ENCODE measurements at regions not wholly inside any gene's neighbourhood (a gene's known extent, or its start where the extent isn't known, plus 50 kb on each side); places are given as distances from the start of the nearest gene placed in this dataset.
"Not testable (repeated sequence)": the region's sequence is repeated elsewhere in the genome, so short reads cannot be mapped to it uniquely, and the experiment has no call there.

DNA sequence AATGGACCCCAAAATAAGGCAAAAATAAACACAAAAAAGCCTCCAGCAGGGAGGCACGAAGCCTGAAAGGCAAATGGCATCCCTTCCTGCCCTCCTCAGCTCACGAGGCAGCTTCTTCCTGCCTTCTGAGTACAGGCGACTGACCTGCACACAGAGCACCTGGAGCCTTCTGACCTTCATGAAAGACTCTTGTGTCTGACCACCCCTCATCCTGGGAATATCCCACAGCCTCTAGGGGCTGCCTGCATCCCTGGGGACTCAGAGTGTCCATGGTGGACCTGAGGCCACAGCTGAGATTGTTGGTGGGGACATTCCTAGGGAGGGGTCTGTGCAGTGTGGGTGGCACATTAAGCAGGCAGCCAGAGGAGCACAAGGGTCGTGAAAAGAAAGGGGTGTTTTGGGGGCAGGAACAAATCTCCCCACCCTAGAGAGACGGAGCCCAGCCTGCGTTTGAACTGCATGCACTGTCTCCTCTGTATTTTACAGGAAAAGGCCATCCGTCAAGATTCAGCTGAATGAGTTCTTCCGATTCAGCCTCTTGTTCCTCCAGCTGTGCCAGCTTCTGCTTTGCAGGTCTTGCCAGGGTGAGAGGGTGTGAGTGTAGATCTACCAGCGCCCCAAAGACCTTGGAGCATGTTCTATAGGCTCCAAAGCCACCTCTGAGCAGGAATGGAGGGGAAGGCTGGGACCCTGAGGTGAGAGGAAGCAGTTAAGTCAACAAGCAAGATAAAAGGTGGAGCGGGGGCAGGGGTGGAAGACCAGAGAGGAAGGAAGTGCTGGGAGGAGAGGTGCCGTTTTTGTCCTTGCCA, 80.4 kb upstream of the MEF2A start:
- no peak overlapping the region for H3K4me3 ChIP-seq (ENCODE audit: low read length)
- H3K27me3 ChIP-seq (ENCODE audit: insufficient read depth, low read length) = no peaks in the 10 kb centered on the region
- H3K36me3 ChIP-seq (ENCODE audit: insufficient read depth, low read length) = no peaks in the 10 kb centered on the region
- no peak overlapping the region for H2AFZ ChIP-seq (ENCODE audit: low read depth, low read length)
- H3K9me3 ChIP-seq (ENCODE audit: low read length) = peaks cover 2% of the 10 kb centered on the region
- peaks cover 3% of the 10 kb centered on the region for H3K4me1 ChIP-seq (ENCODE audit: insufficient read depth, low read length)

- no peak overlapping the region for H3K4me3 ChIP-seq (ENCODE audit: low read length)
- no peaks in the 10 kb centered on the region for H3K27me3 ChIP-seq (ENCODE audit: insufficient read depth, low read length)
- peaks cover 3% of the 10 kb centered on the region for H3K4me1 ChIP-seq (ENCODE audit: insufficient read depth, low read length)
- H2AFZ ChIP-seq (ENCODE audit: low read depth, low read length) = no peak overlapping the region
- peaks cover 2% of the 10 kb centered on the region for H3K9me3 ChIP-seq (ENCODE audit: low read length)
- no peaks in the 10 kb centered on the region for H3K36me3 ChIP-seq (ENCODE audit: insufficient read depth, low read length)
Measured at GRCh38 chr15:99485992-99486370, 79.8 kb upstream of the MEF2A start.

- H3K4me3 ChIP-seq (ENCODE audit: low read length) = no peak overlapping the region
- no peaks in the 10 kb centered on the region for H3K36me3 ChIP-seq (ENCODE audit: insufficient read depth, low read length)
- H3K27me3 ChIP-seq (ENCODE audit: insufficient read depth, low read length) = no peaks in the 10 kb centered on the region
- H3K4me1 ChIP-seq (ENCODE audit: insufficient read depth, low read length) = peaks cover 3% of the 10 kb centered on the region
- H3K9me3 ChIP-seq (ENCODE audit: low read length) = peaks cover 2% of the 10 kb centered on the region
- H2AFZ ChIP-seq (ENCODE audit: low read depth, low read length) = no peak overlapping the region
Measured at GRCh38 chr15:99486371-99487336, 79.1 kb upstream of the MEF2A start.

DNA sequence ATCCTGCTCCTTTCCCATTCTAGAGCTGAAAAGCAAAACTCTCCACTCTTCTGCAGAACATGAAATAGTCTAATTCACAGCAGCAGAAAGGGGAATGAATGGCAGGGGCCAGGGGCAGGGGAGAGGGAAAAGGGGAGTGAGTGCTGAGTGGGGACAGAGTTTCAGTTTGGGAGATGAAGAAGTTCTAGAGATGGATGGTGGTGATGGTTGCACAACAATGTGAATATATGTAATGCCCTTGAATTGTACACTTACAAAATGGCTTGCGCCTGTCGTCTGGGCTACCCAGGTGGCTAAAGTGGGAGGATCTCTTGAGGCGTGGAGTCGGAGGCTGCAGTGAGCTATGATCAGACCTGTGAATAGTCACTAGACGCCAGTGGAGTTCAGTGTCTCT, 78.5 kb upstream of the MEF2A start:
- no peak overlapping the region for H2AFZ ChIP-seq (ENCODE audit: low read depth, low read length)
- no peaks in the 10 kb centered on the region for H3K36me3 ChIP-seq (ENCODE audit: insufficient read depth, low read length)
- peaks cover 3% of the 10 kb centered on the region for H3K4me1 ChIP-seq (ENCODE audit: insufficient read depth, low read length)
- no peaks in the 10 kb centered on the region for H3K27me3 ChIP-seq (ENCODE audit: insufficient read depth, low read length)
- peaks cover 2% of the 10 kb centered on the region for H3K9me3 ChIP-seq (ENCODE audit: low read length)
- H3K4me3 ChIP-seq (ENCODE audit: low read length) = no peak overlapping the region

DNA sequence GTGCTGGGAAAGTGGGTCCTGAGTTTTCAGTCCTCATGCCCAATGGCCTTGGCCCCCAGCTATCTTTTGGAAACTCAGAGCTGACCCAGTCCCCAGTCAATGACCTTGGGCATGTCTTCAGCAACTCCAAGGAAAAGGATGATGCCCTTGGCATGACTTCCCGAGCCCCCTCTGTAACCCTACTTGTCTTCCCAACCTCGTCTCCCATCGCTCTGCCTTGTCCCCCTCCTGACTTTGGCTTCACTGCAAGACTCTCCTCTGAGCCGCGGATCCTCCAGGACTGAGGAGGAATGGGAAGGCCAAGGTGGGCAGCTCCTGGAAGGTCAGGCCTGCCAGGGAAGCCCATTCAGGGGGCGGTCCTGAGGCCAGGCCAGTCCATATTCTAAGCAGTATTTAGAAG, 73.5 kb upstream of the MEF2A start:
- Histone ChIP-seq H2AFZ (ENCODE audit: low read depth, low read length) (no peak overlapping the region), H3K4me1 (ENCODE audit: insufficient read depth, low read length) (peaks cover 7% of the 10 kb centered on the region), H3K36me3 (ENCODE audit: insufficient read depth, low read length) (no peaks in the 10 kb centered on the region), H3K27me3 (ENCODE audit: insufficient read depth, low read length) (no peaks in the 10 kb centered on the region), H3K4me3 (ENCODE audit: low read length) (no peak overlapping the region), H3K9me3 (ENCODE audit: low read length) (no peaks in the 10 kb centered on the region)

- H3K4me1 ChIP-seq (ENCODE audit: insufficient read depth, low read length) = peaks cover 7% of the 10 kb centered on the region
- no peak overlapping the region for H2AFZ ChIP-seq (ENCODE audit: low read depth, low read length)
- H3K4me3 ChIP-seq (ENCODE audit: low read length) = no peak overlapping the region
- H3K27me3 ChIP-seq (ENCODE audit: insufficient read depth, low read length) = no peaks in the 10 kb centered on the region
- no peaks in the 10 kb centered on the region for H3K9me3 ChIP-seq (ENCODE audit: low read length)
- no peaks in the 10 kb centered on the region for H3K36me3 ChIP-seq (ENCODE audit: insufficient read depth, low read length)
Measured at GRCh38 chr15:99492716-99493115, 73.1 kb upstream of the MEF2A start.

DNA sequence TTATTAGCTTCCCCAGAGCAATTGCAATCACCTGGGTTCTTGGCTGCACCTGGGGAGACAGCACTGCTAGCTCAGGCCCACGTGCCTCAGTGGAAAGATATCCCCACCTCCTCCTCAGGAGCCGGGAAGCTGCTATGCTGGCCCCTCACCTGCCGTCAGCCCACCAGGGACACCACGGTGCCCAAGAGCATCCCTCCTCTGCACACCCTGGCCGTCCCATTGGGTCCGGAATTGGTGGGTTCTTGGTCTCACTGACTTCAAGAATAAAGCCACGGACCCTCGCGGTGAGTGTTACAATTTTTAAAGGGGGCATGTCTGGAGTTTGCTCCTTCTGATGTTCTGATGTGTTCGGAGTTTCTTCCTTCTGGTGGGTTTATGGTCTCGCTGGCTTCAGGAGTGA, 72.3 kb upstream of the MEF2A start:
- Histone ChIP-seq H3K4me3 (ENCODE audit: low read length) (no peak overlapping the region), H3K4me1 (ENCODE audit: insufficient read depth, low read length) (peaks cover 7% of the 10 kb centered on the region), H3K27me3 (ENCODE audit: insufficient read depth, low read length) (no peaks in the 10 kb centered on the region), H3K9me3 (ENCODE audit: low read length) (no peaks in the 10 kb centered on the region), H3K36me3 (ENCODE audit: insufficient read depth, low read length) (no peaks in the 10 kb centered on the region), H2AFZ (ENCODE audit: low read depth, low read length) (no peak overlapping the region)

DNA sequence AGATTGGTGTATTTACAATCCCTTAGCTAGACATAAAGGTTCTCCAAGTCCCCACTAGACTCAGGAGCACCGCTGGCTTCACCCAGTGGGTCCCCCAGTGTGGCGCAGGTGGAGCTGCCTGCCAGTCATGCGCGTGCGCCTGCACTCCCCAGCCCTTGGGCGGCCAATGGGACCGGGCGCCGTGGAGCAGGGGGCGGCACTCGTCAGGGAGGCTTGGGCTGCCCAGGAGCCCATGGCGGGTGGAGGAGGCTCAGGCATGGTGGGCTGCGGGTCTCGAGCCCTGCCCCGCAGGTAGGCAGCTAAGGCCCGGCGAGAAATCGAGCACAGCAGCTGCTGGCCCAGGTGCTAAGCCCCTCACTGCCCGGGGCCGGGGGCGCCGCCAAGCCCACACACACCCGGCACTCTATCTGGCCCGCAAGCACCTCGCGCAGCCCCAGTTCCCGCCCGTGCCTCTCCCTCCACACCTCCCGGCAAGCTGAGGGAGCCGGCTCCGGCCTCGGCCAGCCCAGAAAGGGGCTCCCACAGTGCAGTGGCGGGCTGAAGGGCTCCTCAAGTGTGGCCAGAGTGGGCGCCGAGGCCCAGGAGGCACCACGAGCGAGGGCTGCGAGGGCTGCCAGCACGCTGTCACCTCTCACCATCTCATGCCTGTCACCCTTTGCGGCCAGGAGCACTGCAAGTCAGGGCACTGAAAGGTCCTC, 71.1 kb upstream of the MEF2A start:
- H3K36me3 ChIP-seq (ENCODE audit: insufficient read depth, low read length); H3K4me3 ChIP-seq (ENCODE audit: low read length); H3K4me1 ChIP-seq (ENCODE audit: insufficient read depth, low read length); H3K9me3 ChIP-seq (ENCODE audit: low read length); H2AFZ ChIP-seq (ENCODE audit: low read depth, low read length); H3K27me3 ChIP-seq (ENCODE audit: insufficient read depth, low read length): not testable (repeated sequence)

DNA sequence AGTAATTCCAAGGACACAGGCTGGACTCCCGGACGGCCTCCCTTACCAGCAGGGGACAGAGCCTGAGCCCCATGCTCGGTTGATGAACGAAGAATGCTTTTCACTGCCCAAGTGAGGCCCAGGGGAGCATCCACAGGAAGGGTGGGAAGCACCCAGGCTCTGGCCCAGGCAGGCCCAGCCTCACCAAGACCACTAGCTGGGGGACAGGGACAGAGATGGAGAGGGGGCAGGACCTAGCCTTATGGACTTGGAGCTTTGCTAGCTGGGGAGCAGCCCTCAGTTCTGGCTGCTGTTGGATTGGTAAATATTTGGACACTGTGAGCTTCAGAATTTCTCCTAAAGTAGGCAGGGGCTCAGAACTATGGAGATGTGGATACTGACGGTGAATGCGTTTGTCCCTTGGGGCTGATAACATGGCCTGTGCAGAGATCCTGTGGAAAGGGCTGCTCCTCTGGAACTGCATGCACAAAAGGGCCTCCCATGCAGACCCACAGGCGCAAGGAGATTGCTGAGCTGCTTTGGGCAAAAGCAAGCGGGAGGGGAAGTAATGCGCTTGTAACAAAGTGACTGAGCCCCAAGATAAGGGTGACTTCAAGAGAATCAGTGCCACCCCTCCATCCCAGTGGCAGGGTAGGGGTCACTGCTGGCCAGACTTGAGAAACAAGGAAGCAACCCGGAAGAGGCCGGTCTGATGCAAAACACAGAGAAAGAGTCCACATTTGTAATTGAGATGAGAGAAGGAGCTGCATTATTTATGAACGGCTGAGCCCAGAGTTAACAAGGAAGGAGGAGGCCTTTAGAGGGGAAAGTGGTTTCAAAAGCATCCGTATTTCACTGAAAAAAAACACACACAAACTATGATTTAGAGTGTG, 70.1 kb upstream of the MEF2A start:
- peaks cover 4% of the 10 kb centered on the region for H3K9me3 ChIP-seq (ENCODE audit: low read length)
- H3K4me1 ChIP-seq (ENCODE audit: insufficient read depth, low read length) = peaks cover 7% of the 10 kb centered on the region
- no peaks in the 10 kb centered on the region for H3K27me3 ChIP-seq (ENCODE audit: insufficient read depth, low read length)
- peak overlapping the region; percentile 7 for H2AFZ ChIP-seq (ENCODE audit: low read depth, low read length)
- no peaks in the 10 kb centered on the region for H3K36me3 ChIP-seq (ENCODE audit: insufficient read depth, low read length)
- no peak overlapping the region for H3K4me3 ChIP-seq (ENCODE audit: low read length)

GRCh38 chr15:99496302-99496629, 69.5 kb upstream of the MEF2A start:
- H3K4me3 ChIP-seq (ENCODE audit: low read length) = no peak overlapping the region
- no peaks in the 10 kb centered on the region for H3K36me3 ChIP-seq (ENCODE audit: insufficient read depth, low read length)
- peaks cover 4% of the 10 kb centered on the region for H3K9me3 ChIP-seq (ENCODE audit: low read length)
- no peaks in the 10 kb centered on the region for H3K27me3 ChIP-seq (ENCODE audit: insufficient read depth, low read length)
- peak overlapping the region; percentile 7 for H2AFZ ChIP-seq (ENCODE audit: low read depth, low read length)
- peaks cover 7% of the 10 kb centered on the region for H3K4me1 ChIP-seq (ENCODE audit: insufficient read depth, low read length)

DNA sequence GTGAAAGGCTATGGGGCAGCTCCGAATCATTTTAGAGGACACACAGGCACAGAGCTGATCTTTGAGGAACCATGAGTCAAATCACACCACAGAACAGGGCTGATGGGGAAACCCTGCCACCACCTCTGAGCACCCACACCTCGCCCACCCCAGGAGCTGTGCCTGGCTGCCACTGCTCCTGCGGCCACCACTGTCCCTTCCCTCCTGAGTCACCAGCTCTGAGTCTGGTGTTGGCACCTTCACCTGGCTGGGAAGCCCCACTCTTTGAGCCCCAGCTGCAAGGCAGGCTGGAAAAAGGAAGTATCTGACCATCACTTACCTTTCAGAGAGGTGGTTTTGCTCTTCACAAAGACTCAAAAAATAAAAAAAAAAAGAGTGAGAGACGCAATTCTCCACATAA, 63.6 kb upstream of the MEF2A start:
- H3K36me3 ChIP-seq (ENCODE audit: insufficient read depth, low read length) = no peaks in the 10 kb centered on the region
- H3K27me3 ChIP-seq (ENCODE audit: insufficient read depth, low read length) = no peaks in the 10 kb centered on the region
- H2AFZ ChIP-seq (ENCODE audit: low read depth, low read length) = no peak overlapping the region
- H3K4me1 ChIP-seq (ENCODE audit: insufficient read depth, low read length) = no peaks in the 10 kb centered on the region
- H3K4me3 ChIP-seq (ENCODE audit: low read length) = no peak overlapping the region
- peaks cover 4% of the 10 kb centered on the region for H3K9me3 ChIP-seq (ENCODE audit: low read length)

- peaks cover 4% of the 10 kb centered on the region for H3K9me3 ChIP-seq (ENCODE audit: low read length)
- no peaks in the 10 kb centered on the region for H3K27me3 ChIP-seq (ENCODE audit: insufficient read depth, low read length)
- H3K4me3 ChIP-seq (ENCODE audit: low read length) = no peak overlapping the region
- H3K4me1 ChIP-seq (ENCODE audit: insufficient read depth, low read length) = no peaks in the 10 kb centered on the region
- no peak overlapping the region for H2AFZ ChIP-seq (ENCODE audit: low read depth, low read length)
- no peaks in the 10 kb centered on the region for H3K36me3 ChIP-seq (ENCODE audit: insufficient read depth, low read length)
Measured at GRCh38 chr15:99502661-99503060, 63.1 kb upstream of the MEF2A start.
